CD4-positive, alpha-beta T cell (primary cell): ENCODE measurements at regions not wholly inside any gene's neighbourhood (a gene's known extent, or its start where the extent isn't known, plus 50 kb on each side); places are given as distances from the start of the nearest gene placed in this dataset.

Experiments
- ATAC-seq: fragments of 200-7000 bp; cut with Tn5 transposase; one replicate; pipeline ENCODE4 v1.10.0; 2022; ENCODE audit warnings: mild to moderate bottlenecking; ENCODE audit not compliant: poor library complexity
- CTCF ChIA-PET: fragments of 350-600 bp; sonication (Branson Sonifier 250); formaldehyde crosslinking; loops from one replicate; lab custom pipeline; 2021; ENCODE audit warnings: antibody characterized with exemption, inconsistent platforms; lab: Charles Lee
- POLR2A ChIA-PET: fragments of 350-600 bp; sonication (Branson Sonifier 250); formaldehyde crosslinking; loops from one replicate; lab custom pipeline; 2021; ENCODE audit warnings: antibody characterized with exemption, inconsistent platforms; lab: Charles Lee
- DNase-seq, 14 experiments: peaks; one replicate each; pipeline ENCODE4 v3.0.0-alpha.2; 2013 to 2020; ENCODE audit warnings: mixed read lengths in 2 of 14
- H3K27ac ChIP-seq, 2 donors: one replicate each; pipeline versions ENCODE4 v1.5.1 to v1.7.0; 2013; ENCODE audit warnings: low read length in 2 of 2, low read depth in 1 of 2, mild to moderate bottlenecking in 1 of 2
- H3K27me3 ChIP-seq, 2 experiments: 1 replicate in 1 of 2; 2 replicates in 1 of 2; pipeline versions ENCODE4 v1.6.1 to v1.7.0; 2013; ENCODE audit warnings: low read length in 2 of 2, control low read depth in 1 of 2, mild to moderate bottlenecking in 1 of 2, moderate library complexity in 1 of 2; ENCODE audit not compliant: insufficient read depth in 2 of 2, control insufficient read depth in 1 of 2
- H3K36me3 ChIP-seq: one replicate; pipeline ENCODE4 v1.6.1; 2013; ENCODE audit warnings: low read length, control low read depth; ENCODE audit not compliant: insufficient read depth
- H3K4me1 ChIP-seq: one replicate; pipeline ENCODE4 v1.6.1; 2013; ENCODE audit warnings: low read length, control low read depth; ENCODE audit not compliant: insufficient read depth
- H3K4me3 ChIP-seq: one replicate; pipeline ENCODE4 v1.5.1; 2013; ENCODE audit warnings: mild to moderate bottlenecking, low read length, moderate library complexity
- H3K9me3 ChIP-seq, 2 experiments: 1 replicate in 1 of 2; 2 replicates in 1 of 2; pipeline versions ENCODE4 v1.6.1 to v1.7.0; 2013; ENCODE audit warnings: low read length in 2 of 2, mild to moderate bottlenecking in 2 of 2, control low read depth in 1 of 2, moderate library complexity in 1 of 2; ENCODE audit not compliant: control insufficient read depth in 1 of 2, insufficient read depth in 1 of 2
- H3K27ac Mint-ChIP-seq: one replicate; pipeline ENCODE4 v1.8.0; 2020; ENCODE audit warnings: mixed read lengths
- H3K27me3 Mint-ChIP-seq: one replicate; pipeline ENCODE4 v1.8.0; 2021; ENCODE audit warnings: mixed read lengths
- H3K36me3 Mint-ChIP-seq: one replicate; pipeline ENCODE4 v1.8.0; 2021; ENCODE audit warnings: low read depth, mixed read lengths
- H3K4me1 Mint-ChIP-seq: one replicate; pipeline ENCODE4 v1.8.0; 2021; ENCODE audit warnings: low read depth, mixed read lengths
- H3K4me3 Mint-ChIP-seq: one replicate; pipeline ENCODE4 v1.8.0; 2020; ENCODE audit warnings: mild to moderate bottlenecking, mixed read lengths
- H3K9me3 Mint-ChIP-seq: one replicate; pipeline ENCODE4 v1.8.0; 2020; ENCODE audit warnings: mixed read lengths
- CTCF ChIP-seq: fragments of 200-600 bp; IDR thresholded peaks from one replicate; pipeline ENCODE4 v1.8.0; 2022; ENCODE audit warnings: antibody characterized with exemption, mild to moderate bottlenecking
- intact Hi-C, 2 experiments: fragments of 100-400 bp; cut with DNase I in 1 of 2; cut with micrococcal nuclease in 1 of 2; formaldehyde crosslinking; loops; one replicate each; pipeline versions ENCODE4 v1.15.1 to v1.9.0; 2023 to 2025; cut with DNase I, micrococcal nuclease

GRCh38 chr10:3364768-3365480 lies 192.3 kb upstream of the PITRM1 start:
- peaks cover 4% of the 10 kb centered on the region for H3K36me3 Mint-ChIP-seq
- H3K4me1 Mint-ChIP-seq, result no peaks in the 10 kb centered on the region
- ATAC-seq (no peak), DNase-seq (no peak)
- H3K36me3 ChIP-seq, result no peaks in the 10 kb centered on the region
- H3K4me3 ChIP-seq, result no peak overlapping the region
- H3K9me3 ChIP-seq, result peaks cover 8 to 14% of the 10 kb centered on the region in 2 experiments
- intact Hi-C loops, result no loop called here
- H3K27me3 Mint-ChIP-seq, result peaks cover 8% of the 10 kb centered on the region
- ChIA-PET CTCF (no interaction called here), POLR2A (no interaction called here)
- TF ChIP-seq CTCF, result no peak
- peaks cover 9% of the 10 kb centered on the region for H3K9me3 Mint-ChIP-seq
- peaks cover 0 to 3% of the 10 kb centered on the region in 2 experiments for H3K27me3 ChIP-seq
- no peaks in the 10 kb centered on the region for H3K4me1 ChIP-seq
- H3K4me3 Mint-ChIP-seq, result no peak overlapping the region
- H3K27ac Mint-ChIP-seq, result no peak overlapping the region
- no peak overlapping the region for H3K27ac ChIP-seq

- H3K4me3 ChIP-seq, result no peak overlapping the region
- H3K27ac ChIP-seq, result no peak overlapping the region
- H3K27me3 Mint-ChIP-seq, result peaks cover 3% of the 10 kb centered on the region
- TF ChIP-seq CTCF, result no peak
- ChIA-PET CTCF (no interaction called here), POLR2A (no interaction called here)
- no peak for ATAC-seq
- intact Hi-C loops, result no loop called here
- H3K27me3 ChIP-seq, result peaks cover 0 to 3% of the 10 kb centered on the region in 2 experiments
- no peaks in the 10 kb centered on the region for H3K4me1 Mint-ChIP-seq
- H3K9me3 Mint-ChIP-seq, result peaks cover 12% of the 10 kb centered on the region
- no peak overlapping the region for H3K4me3 Mint-ChIP-seq
- peaks cover 9 to 14% of the 10 kb centered on the region in 2 experiments for H3K9me3 ChIP-seq
- H3K27ac Mint-ChIP-seq, result no peak overlapping the region
- no peaks in the 10 kb centered on the region for H3K4me1 ChIP-seq
- H3K36me3 ChIP-seq, result no peaks in the 10 kb centered on the region
- peaks cover 4% of the 10 kb centered on the region for H3K36me3 Mint-ChIP-seq
- DNase-seq, result no peak
Observed at GRCh38 chr10:3363311-3364045, 190.9 kb upstream of the PITRM1 start.

DNA sequence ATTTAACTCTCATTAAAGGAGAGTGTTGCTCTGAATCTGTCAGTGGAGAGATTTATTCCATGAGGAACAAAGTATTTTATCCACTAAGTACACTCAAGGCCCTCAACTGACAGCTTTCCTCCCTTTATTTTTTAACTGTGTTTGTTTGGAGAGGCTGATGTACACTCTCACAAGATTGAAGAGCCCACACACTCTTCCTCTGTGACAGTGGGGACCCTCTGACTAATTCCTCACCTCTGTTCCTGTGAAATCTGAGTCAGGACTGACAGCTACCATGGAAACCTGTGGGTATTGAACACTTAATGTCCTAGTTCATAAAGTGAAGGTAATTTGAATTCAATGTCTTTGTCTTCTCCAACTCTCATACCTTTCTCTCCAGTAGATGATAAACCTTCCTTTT lies 189.8 kb upstream of the PITRM1 start:
- no peak for DNase-seq
- ChIA-PET CTCF (no interaction called here), POLR2A (no interaction called here)
- Mint-ChIP-seq H3K36me3 (peaks cover 4% of the 10 kb centered on the region), H3K27me3 (no peaks in the 10 kb centered on the region), H3K27ac (no peak overlapping the region), H3K4me3 (no peak overlapping the region), H3K4me1 (no peaks in the 10 kb centered on the region), H3K9me3 (peaks cover 15% of the 10 kb centered on the region)
- H3K27me3 ChIP-seq, result peaks cover 0 to 3% of the 10 kb centered on the region in 2 experiments
- TF ChIP-seq CTCF, result no peak
- no peaks in the 10 kb centered on the region for H3K4me1 ChIP-seq
- intact Hi-C loops, result no loop called here
- no peak overlapping the region for H3K27ac ChIP-seq
- no peak overlapping the region for H3K4me3 ChIP-seq
- no peaks in the 10 kb centered on the region for H3K36me3 ChIP-seq
- peaks cover 11 to 14% of the 10 kb centered on the region in 2 experiments for H3K9me3 ChIP-seq
- no peak for ATAC-seq
